Astrocyte (in vitro differentiated cells and primary cell): ENCODE measurements at regions not wholly inside any gene's neighbourhood (a gene's known extent, or its start where the extent isn't known, plus 50 kb on each side); places are given as distances from the start of the nearest gene placed in this dataset.

Experiments used
- EZH2 ChIP-seq: IDR thresholded peaks from 2 replicates; pipeline ENCODE4 v1.6.1; 2012; ENCODE audit warnings: mild to moderate bottlenecking, low read length, inconsistent platforms; ENCODE audit not compliant: insufficient read depth
- TF ChIP-seq, protein P1 (sequence below): IDR thresholded peaks from 2 replicates; pipeline ENCODE4 v1.5.1; 2011; ENCODE audit warnings: low read depth, mild to moderate bottlenecking, inconsistent platforms, low read length, moderate library complexity; ENCODE audit not compliant: insufficient read depth

DNA sequence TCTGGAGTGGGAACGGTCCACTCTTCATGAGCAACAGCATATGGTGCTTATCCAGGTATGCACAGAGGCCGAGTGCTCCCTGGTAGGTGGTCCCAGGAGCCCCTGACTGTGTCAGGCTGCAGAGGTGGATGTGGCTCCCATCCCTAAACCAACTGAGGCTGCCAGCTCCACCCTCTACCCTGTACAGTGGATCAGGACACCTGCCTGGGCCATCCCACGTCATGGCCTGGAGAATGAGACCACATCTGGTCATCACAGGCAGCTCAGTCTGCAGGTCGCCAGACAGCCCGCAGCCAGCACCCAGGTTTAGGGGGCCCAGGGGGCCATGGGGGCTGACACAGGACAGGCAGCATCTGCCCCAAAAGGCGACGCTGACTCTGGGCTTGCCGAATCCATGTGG, 100.3 kb upstream of the TMEM18 start:
- TF ChIP-seq EZH2, result no peak
- TF ChIP-seq, protein P1, sequence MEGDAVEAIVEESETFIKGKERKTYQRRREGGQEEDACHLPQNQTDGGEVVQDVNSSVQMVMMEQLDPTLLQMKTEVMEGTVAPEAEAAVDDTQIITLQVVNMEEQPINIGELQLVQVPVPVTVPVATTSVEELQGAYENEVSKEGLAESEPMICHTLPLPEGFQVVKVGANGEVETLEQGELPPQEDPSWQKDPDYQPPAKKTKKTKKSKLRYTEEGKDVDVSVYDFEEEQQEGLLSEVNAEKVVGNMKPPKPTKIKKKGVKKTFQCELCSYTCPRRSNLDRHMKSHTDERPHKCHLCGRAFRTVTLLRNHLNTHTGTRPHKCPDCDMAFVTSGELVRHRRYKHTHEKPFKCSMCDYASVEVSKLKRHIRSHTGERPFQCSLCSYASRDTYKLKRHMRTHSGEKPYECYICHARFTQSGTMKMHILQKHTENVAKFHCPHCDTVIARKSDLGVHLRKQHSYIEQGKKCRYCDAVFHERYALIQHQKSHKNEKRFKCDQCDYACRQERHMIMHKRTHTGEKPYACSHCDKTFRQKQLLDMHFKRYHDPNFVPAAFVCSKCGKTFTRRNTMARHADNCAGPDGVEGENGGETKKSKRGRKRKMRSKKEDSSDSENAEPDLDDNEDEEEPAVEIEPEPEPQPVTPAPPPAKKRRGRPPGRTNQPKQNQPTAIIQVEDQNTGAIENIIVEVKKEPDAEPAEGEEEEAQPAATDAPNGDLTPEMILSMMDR, result no peak
